ENCODE measurements at regions not wholly inside any gene's neighbourhood (a gene's known extent, or its start where the extent isn't known, plus 50 kb on each side); places are given as distances from the start of the nearest gene placed in this dataset.
A peak's percentile ranks its signal among the peaks of the same experiment; 100 is the strongest.

GRCh38 chr4:107120661-107121060 lies 84.5 kb upstream of the DKK2 start:
- ATAC-seq (no peak), DNase-seq (ENCODE audit: low spot score) (no peak)

GRCh38 chr4:107117726-107118125 lies 81.6 kb upstream of the DKK2 start:
- no peak for DNase-seq (ENCODE audit: low spot score)
- ATAC-seq = no peak

- ATAC-seq (no peak), DNase-seq (ENCODE audit: low spot score) (no peak)
These were observed 79.2 kb upstream of the DKK2 start for GRCh38 chr4:107115185-107115847.

GRCh38 chr4:107114059-107114458 lies 77.9 kb upstream of the DKK2 start:
- DNase-seq (ENCODE audit: low spot score) = no peak
- ATAC-seq = no peak

GRCh38 chr4:107098401-107098800 lies 62.3 kb upstream of the DKK2 start:
- ATAC-seq = no peak
- DNase-seq (ENCODE audit: low spot score) = no peak

GRCh38 chr4:107094976-107095375 lies 58.9 kb upstream of the DKK2 start:
- ATAC-seq (no peak), DNase-seq (ENCODE audit: low spot score) (no peak)

- DNase-seq (ENCODE audit: low spot score) (no peak), ATAC-seq (peak; percentile 33)
These were observed 58.2 kb upstream of the DKK2 start for GRCh38 chr4:107094332-107094731.

Data from left lobe of liver (tissue), 2 donors.